RPMI7951 (cell line): ENCODE measurements at regions not wholly inside any gene's neighbourhood (a gene's known extent, or its start where the extent isn't known, plus 50 kb on each side); places are given as distances from the start of the nearest gene placed in this dataset.
"Not testable (repeated sequence)": the region's sequence is repeated elsewhere in the genome, so short reads cannot be mapped to it uniquely, and the experiment has no call there.

Experiments
- DNase-seq: peaks from one replicate; pipeline ENCODE4 v3.0.0-alpha.2; 2012; ENCODE audit warnings: low read depth

GRCh38 chrX:99988532-99988931, 421.5 kb downstream of the PCDH19 start:
- not testable (repeated sequence) for DNase-seq

- DNase-seq = no peak
Measured at GRCh38 chrX:99973572-99974226, 436.4 kb downstream of the PCDH19 start.

GRCh38 chrX:99939883-99940232, 470.2 kb downstream of the PCDH19 start:
- DNase-seq = no peak

GRCh38 chrX:99939206-99939882, 470.7 kb downstream of the PCDH19 start:
- not testable (repeated sequence) for DNase-seq

DNA sequence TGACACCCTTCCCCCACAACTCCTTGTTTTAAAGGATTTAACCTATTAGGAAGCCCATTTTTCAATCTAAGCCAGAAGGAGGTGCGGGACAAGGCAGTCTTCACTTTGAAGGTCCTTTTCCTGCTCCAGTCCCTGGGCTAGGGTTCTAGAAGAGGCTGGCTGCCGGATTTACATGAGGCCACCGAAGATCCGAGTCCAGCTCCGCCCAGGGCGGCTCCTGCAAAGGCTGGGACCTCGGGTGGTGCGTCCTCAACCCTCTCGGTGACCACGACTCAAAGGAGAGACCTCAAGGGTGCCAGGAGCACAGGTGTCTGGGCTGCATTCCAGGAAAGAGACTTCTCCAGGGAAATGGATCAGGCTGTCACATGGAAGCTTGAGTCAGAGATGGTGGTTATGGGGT, 471.6 kb downstream of the PCDH19 start:
- DNase-seq = no peak

DNA sequence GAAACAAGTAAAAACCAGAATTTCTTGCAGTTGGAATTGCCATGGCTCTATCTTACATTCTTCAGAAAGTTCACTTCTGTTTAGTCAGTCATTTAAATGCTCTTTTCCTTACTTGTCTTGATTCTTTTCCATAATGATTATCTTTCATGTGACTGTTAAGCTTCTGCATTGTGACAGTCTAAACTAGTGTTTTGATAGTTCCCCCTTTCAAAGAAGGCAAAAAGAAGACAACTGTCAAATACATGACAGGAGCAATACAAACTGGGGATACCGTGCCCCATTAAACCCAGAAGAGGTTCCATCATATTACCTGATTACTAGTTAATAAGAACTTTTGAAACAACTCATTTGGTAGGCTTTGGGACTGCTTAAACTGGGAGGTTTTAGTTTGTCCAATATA, 476.2 kb downstream of the PCDH19 start:
- no peak for DNase-seq

- DNase-seq = no peak
Measured at GRCh38 chrX:99914635-99915034, 495.4 kb downstream of the PCDH19 start.

DNA sequence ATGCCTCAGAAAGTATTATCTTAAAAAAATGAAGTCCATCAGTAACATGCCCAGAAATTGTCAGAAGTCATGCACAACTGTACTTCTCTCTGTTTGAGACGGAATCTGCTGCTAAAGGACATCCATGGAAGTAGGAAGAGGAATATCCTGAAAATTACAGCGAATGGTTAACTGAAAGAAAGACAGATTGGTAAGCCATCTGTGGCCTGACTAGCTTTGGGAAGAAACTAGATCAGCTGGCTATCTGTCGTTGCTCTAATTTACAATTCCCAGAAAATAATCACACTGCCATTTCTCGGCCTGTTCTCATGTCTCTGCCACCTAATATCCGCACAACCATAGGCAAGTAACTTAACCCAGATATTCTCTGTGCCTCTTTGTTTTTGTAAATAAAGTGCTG, 496.5 kb downstream of the PCDH19 start:
- no peak for DNase-seq

DNA sequence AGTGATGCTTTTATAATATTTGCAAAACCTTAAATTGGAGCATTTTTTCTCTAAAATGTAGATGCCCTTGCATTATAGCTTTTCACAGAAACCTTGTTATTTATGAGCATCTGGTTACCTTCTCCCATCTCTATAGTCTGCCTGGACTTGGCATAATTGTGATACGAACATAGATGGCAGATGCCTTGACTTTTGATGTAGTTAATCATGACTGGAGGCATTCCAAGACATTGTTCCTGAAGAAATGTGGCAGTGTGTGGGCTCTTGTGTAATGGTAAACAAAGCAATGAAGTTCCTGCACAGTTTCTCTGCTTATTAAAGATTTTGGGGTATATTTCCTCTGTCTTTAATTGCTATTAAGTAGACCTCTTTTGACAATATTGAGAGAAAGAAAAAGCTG, 500.1 kb downstream of the PCDH19 start:
- DNase-seq = no peak

DNA sequence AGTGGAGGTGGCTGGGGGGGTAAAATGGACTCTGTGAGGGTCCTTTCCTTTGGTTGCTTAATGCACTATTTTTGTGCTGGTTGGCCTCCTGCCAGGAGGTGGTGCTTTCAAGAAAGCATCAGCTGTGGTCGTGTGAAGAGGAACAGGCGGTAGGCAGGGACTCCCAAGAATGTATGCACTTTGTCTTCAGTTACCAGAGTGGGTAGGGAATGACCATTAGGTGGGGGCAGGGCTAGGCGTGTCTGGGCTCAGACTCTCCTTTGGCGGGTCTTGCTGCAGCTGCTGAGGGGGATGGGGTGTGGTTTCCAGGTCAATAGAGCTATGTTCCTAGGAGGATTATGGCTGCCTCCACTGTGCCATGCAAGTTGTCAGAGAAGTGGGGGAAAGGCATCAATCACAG, 509.0 kb downstream of the PCDH19 start:
- no peak for DNase-seq

DNA sequence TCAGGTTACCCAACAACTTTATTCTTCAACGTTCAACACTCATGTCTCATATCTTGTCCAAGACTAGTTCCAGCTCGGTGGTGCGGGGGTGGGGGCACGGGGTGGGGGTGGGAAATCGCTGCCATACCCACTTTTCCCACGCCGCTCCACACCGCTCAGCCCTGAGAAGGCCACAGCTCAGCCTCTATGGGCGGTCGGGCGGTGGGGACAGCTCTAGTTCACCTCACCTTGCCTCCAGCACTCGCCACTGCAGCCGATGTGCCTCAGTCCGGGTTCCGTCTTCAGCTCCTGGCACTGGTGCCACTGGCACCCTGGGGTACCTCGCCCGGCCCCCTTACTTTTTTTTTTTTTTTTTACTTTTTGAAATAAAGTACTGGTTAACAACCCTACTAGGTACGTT, 522.2 kb downstream of the PCDH19 start:
- DNase-seq = no peak

GRCh38 chrX:99857455-99857854, 552.6 kb downstream of the PCDH19 start:
- DNase-seq = no peak

DNA sequence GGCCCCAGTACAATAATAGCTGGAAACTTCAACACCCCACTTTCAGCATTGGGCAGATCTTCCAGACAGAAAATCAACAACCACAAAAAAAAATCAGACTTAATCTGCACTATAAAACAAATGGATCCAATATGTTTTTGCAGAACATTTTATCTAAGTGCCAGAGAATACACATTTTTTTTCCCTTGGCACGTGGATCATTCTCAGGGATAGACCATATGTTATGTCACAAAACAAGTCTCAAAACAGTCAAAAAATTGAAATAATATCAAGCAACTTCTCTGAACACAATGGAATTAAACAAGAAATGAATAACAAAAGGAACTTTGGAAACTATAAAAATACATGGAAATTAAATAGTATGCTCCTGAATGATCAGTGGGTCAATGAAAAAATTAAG, 576.3 kb downstream of the PCDH19 start:
- DNase-seq = no peak

DNA sequence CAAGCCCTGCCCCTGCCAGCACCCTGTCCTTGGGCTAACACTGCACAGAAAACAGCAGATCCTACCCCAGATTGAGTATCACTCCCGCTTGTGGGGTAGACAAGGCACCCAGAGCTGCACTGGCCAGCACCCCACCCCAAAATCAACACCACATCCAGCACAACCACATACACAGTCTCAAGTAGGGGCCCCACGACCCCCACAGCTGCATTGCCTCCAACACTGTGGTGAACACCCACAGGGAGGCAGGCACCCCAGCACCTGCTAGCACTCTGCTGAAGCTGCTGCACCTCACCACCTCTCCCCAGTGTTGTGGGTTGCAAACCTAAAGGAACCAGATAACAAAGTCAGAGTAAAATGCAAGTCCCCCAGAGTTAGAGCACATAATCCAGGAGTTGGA, 589.9 kb downstream of the PCDH19 start:
- DNase-seq = no peak

DNA sequence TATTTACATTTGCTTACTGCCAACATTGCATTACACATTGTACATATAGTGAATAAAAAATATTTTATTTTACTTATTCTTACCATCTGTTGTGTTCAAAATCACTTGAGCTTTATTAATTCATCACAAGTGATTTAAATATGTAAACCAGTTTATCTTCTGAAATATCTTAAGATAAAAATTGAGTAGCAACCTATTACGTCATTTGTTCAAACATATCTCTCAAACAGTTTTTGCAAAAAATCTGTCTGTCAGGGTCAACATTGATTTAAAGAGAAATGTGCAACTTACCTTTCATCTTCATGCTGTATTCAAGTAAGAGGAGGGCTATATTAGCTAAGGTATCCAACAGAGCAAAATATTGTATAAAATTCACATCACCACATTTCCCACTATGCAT, 610.1 kb downstream of the PCDH19 start:
- no peak for DNase-seq

- no peak for DNase-seq
Measured at GRCh38 chrX:99798936-99799335, 611.1 kb downstream of the PCDH19 start.

- DNase-seq = no peak
Measured at GRCh38 chrX:99795495-99795894, 614.6 kb downstream of the PCDH19 start.

- no peak for DNase-seq
Measured at GRCh38 chrX:99782516-99783040, 627.5 kb downstream of the PCDH19 start.

- no peak for DNase-seq
Measured at GRCh38 chrX:99777912-99778311, 632.2 kb downstream of the PCDH19 start.

- DNase-seq = no peak
Measured at GRCh38 chrX:99761731-99762130, 648.3 kb downstream of the PCDH19 start.

- DNase-seq = no peak
Measured at GRCh38 chrX:99752776-99753175, 657.3 kb downstream of the PCDH19 start.

DNA sequence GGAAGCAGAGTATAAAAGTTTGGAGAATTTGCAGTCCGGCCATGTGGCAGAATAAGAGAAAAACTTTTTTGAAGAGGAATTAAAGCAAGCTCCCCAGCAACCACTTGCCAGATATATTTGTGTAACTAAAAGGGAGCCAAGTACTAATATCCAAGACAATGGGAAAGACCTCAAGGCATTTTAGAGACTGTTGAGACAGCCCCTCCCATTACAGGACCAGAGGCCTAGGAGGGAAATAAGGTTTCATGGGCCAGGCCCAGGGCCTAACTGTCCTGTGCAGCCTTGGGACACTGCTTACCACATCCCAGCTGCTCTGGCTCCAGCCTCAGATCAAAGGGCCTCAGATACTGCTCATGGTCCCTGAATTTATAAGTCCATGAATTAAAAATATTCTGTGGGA, 659.4 kb downstream of the PCDH19 start:
- DNase-seq = no peak

DNA sequence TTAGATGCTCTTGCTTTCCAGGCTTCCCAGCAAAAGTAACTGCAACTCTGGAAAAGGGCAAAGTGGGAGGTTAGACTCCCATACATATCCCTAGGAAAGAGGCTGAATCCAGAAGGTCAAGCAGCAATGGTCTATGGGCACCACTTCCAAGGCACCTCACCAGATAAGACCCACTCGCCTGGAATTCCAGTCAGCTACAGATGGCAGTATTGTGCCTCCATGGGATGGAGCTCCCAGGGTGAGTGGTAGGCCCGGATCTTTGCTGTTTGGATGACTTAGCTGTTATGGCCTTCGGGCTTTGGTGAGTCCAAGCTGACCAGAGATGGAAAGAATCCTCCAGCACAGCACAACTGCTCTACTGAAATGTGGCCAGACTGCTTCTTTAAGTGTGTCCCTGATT, 688.0 kb downstream of the PCDH19 start:
- DNase-seq = no peak

- no peak for DNase-seq
Measured at GRCh38 chrX:99719140-99719539, 690.9 kb downstream of the PCDH19 start.
